Nephron progenitor cell (in vitro differentiated cells): ENCODE measurements at regions not wholly inside any gene's neighbourhood (a gene's known extent, or its start where the extent isn't known, plus 50 kb on each side); places are given as distances from the start of the nearest gene placed in this dataset.

Experiments
- DNase-seq: peaks from one replicate; pipeline ENCODE4 v3.0.0; 2021
- H3K27ac Mint-ChIP-seq: 2 replicates; pipeline ENCODE4 v1.8.0; 2021; ENCODE audit warnings: mild to moderate bottlenecking, moderate library complexity, mixed read lengths
- H3K27me3 Mint-ChIP-seq: 2 replicates; pipeline ENCODE4 v1.8.0; 2021; ENCODE audit warnings: mild to moderate bottlenecking, low read depth, mixed read lengths; ENCODE audit not compliant: poor library complexity
- H3K36me3 Mint-ChIP-seq: 2 replicates; pipeline ENCODE4 v1.8.0; 2021; ENCODE audit warnings: low read depth, mixed read lengths
- H3K4me1 Mint-ChIP-seq: 2 replicates; pipeline ENCODE4 v1.8.0; 2021; ENCODE audit warnings: mixed read lengths
- H3K4me3 Mint-ChIP-seq: 2 replicates; pipeline ENCODE4 v1.8.0; 2021; ENCODE audit warnings: mild to moderate bottlenecking, moderate library complexity, mixed read lengths
- H3K9me3 Mint-ChIP-seq: 2 replicates; pipeline ENCODE4 v1.8.0; 2021; ENCODE audit warnings: mild to moderate bottlenecking, moderate library complexity, mixed read lengths
- TF ChIP-seq, protein P1 (sequence below): fragments of 200-600 bp; sonication (generic); IDR thresholded peaks from 2 replicates; pipeline ENCODE4 v1.5.0; 2021; ENCODE audit warnings: antibody characterized with exemption

- no peaks in the 10 kb centered on the region for H3K36me3 Mint-ChIP-seq
- no peaks in the 10 kb centered on the region for H3K9me3 Mint-ChIP-seq
- no peak overlapping the region for H3K4me3 Mint-ChIP-seq
- no peak for DNase-seq
- no peak overlapping the region for H3K27ac Mint-ChIP-seq
- TF ChIP-seq, protein P1, sequence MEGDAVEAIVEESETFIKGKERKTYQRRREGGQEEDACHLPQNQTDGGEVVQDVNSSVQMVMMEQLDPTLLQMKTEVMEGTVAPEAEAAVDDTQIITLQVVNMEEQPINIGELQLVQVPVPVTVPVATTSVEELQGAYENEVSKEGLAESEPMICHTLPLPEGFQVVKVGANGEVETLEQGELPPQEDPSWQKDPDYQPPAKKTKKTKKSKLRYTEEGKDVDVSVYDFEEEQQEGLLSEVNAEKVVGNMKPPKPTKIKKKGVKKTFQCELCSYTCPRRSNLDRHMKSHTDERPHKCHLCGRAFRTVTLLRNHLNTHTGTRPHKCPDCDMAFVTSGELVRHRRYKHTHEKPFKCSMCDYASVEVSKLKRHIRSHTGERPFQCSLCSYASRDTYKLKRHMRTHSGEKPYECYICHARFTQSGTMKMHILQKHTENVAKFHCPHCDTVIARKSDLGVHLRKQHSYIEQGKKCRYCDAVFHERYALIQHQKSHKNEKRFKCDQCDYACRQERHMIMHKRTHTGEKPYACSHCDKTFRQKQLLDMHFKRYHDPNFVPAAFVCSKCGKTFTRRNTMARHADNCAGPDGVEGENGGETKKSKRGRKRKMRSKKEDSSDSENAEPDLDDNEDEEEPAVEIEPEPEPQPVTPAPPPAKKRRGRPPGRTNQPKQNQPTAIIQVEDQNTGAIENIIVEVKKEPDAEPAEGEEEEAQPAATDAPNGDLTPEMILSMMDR: no peak
- no peaks in the 10 kb centered on the region for H3K4me1 Mint-ChIP-seq
- no peaks in the 10 kb centered on the region for H3K27me3 Mint-ChIP-seq
These were observed 2469.0 kb downstream of the PCDH7 start for GRCh38 chr4:33189169-33189568.

DNA sequence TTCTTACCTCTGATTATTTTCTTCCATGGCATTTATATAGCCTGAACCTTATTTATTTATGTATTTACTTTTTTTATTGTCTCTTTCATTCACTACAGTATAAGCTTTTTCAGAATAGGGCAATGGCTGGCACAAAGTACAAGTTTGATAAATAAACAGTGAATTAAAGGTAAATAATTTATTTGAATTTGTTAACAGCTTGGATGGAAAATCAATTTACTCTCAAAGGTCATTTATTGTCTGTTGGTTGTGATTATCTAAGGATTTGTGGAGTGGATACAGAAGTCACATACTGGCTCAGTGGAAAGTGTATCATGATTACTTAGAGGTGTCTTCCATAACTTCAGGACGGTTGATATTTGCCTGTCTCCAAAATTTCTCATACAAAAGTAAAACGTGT, 2472.9 kb downstream of the PCDH7 start:
- Mint-ChIP-seq H3K9me3 (no peaks in the 10 kb centered on the region), H3K27ac (no peak overlapping the region), H3K4me1 (no peaks in the 10 kb centered on the region), H3K36me3 (no peaks in the 10 kb centered on the region), H3K4me3 (no peak overlapping the region), H3K27me3 (no peaks in the 10 kb centered on the region)
- DNase-seq: no peak
- TF ChIP-seq, protein P1: no peak

DNA sequence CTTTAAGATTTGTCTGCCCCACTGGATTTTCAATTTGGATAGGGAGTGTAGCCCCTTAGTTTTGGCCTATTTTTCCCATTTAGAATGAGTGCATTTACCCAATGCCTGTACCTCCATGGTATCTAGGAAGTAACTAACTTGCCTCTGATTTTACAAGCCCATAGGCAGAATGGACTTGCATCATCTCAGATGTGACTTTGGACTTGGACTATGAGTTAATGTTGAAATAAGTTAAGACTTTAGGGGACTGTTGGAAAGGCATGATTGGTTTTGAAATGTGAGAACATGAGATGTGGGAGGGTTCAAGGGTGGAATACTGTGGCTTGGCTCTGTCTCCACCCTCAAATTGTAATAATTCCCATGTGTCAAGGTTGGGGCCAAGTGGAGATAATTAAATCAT, 2480.2 kb downstream of the PCDH7 start:
- H3K4me1 Mint-ChIP-seq: no peaks in the 10 kb centered on the region
- no peaks in the 10 kb centered on the region for H3K36me3 Mint-ChIP-seq
- no peaks in the 10 kb centered on the region for H3K9me3 Mint-ChIP-seq
- peaks cover 2% of the 10 kb centered on the region for H3K27me3 Mint-ChIP-seq
- H3K4me3 Mint-ChIP-seq: no peak overlapping the region
- DNase-seq: no peak
- TF ChIP-seq, protein P1: no peak
- H3K27ac Mint-ChIP-seq: no peak overlapping the region

GRCh38 chr4:33218238-33218637, 2498.1 kb downstream of the PCDH7 start:
- Mint-ChIP-seq H3K27ac (no peak overlapping the region), H3K9me3 (no peaks in the 10 kb centered on the region), H3K4me3 (no peak overlapping the region), H3K27me3 (no peaks in the 10 kb centered on the region), H3K36me3 (no peaks in the 10 kb centered on the region), H3K4me1 (no peaks in the 10 kb centered on the region)
- DNase-seq: no peak
- TF ChIP-seq, protein P1: no peak

- Mint-ChIP-seq H3K4me3 (no peak overlapping the region), H3K9me3 (peaks cover 4% of the 10 kb centered on the region), H3K4me1 (no peaks in the 10 kb centered on the region)
These were observed 2506.0 kb downstream of the PCDH7 start for GRCh38 chr4:33226133-33226532.

GRCh38 chr4:33226783-33227182, 2506.6 kb downstream of the PCDH7 start:
- H3K9me3 Mint-ChIP-seq: peaks cover 4% of the 10 kb centered on the region
- DNase-seq: no peak
- H3K4me1 Mint-ChIP-seq: no peaks in the 10 kb centered on the region
- H3K27ac Mint-ChIP-seq: no peak overlapping the region
- H3K4me3 Mint-ChIP-seq: no peak overlapping the region
- TF ChIP-seq, protein P1: no peak
- H3K27me3 Mint-ChIP-seq: no peaks in the 10 kb centered on the region
- H3K36me3 Mint-ChIP-seq: no peaks in the 10 kb centered on the region

More at GRCh38 chr4:33226133-33226532, 2506.0 kb downstream of the PCDH7 start:
- no peaks in the 10 kb centered on the region for H3K36me3 Mint-ChIP-seq
- no peaks in the 10 kb centered on the region for H3K27me3 Mint-ChIP-seq
- no peak overlapping the region for H3K27ac Mint-ChIP-seq
- TF ChIP-seq, protein P1: no peak
- DNase-seq: no peak
